BLaER1 (cell line): ENCODE measurements at regions not wholly inside any gene's neighbourhood (a gene's known extent, or its start where the extent isn't known, plus 50 kb on each side); places are given as distances from the start of the nearest gene placed in this dataset.

Source experiments
- H3K27ac ChIP-seq: shearing (Covaris generic); formaldehyde crosslinking; 2 replicates; pipeline ENCODE4 v1.8.1; 2022
- H3K27me3 ChIP-seq: shearing (Covaris generic); formaldehyde crosslinking; 2 replicates; pipeline ENCODE4 v1.8.1; 2022
- H3K36me3 ChIP-seq: shearing (Covaris generic); formaldehyde crosslinking; 2 replicates; pipeline ENCODE4 v1.8.1; 2022
- H3K4me1 ChIP-seq: shearing (Covaris generic); formaldehyde crosslinking; 2 replicates; pipeline ENCODE4 v1.8.1; 2022
- H3K4me2 ChIP-seq: shearing (Covaris generic); formaldehyde crosslinking; 2 replicates; pipeline ENCODE4 v1.8.1; 2022
- H3K4me3 ChIP-seq: shearing (Covaris generic); formaldehyde crosslinking; 2 replicates; pipeline ENCODE4 v1.8.1; 2022
- H3K9ac ChIP-seq: shearing (Covaris generic); formaldehyde crosslinking; 2 replicates; pipeline ENCODE4 v1.8.1; 2022
- H3K9me3 ChIP-seq: shearing (Covaris generic); formaldehyde crosslinking; 2 replicates; pipeline ENCODE4 v1.8.1; 2022
- H4K20me1 ChIP-seq: shearing (Covaris generic); formaldehyde crosslinking; 2 replicates; pipeline ENCODE4 v1.8.1; 2022
- Cebpa-rat ChIP-seq: shearing (Covaris generic); IDR thresholded peaks from 2 replicates; pipeline ENCODE4 v1.8.1; 2022

GRCh38 chr9:115374724-115375268 lies 256.8 kb upstream of the TNC start:
- no peaks in the 10 kb centered on the region for H3K27me3 ChIP-seq

GRCh38 chr9:115378241-115378640 lies 260.3 kb upstream of the TNC start:
- H3K4me1 ChIP-seq, result no peaks in the 10 kb centered on the region
- no peak for TF ChIP-seq Cebpa-rat
- H4K20me1 ChIP-seq, result no peaks in the 10 kb centered on the region
- no peaks in the 10 kb centered on the region for H3K36me3 ChIP-seq
- H3K27me3 ChIP-seq, result no peaks in the 10 kb centered on the region
- peaks cover 13% of the 10 kb centered on the region for H3K9me3 ChIP-seq
- H3K4me3 ChIP-seq, result no peak overlapping the region
- no peak overlapping the region for H3K9ac ChIP-seq
- no peak overlapping the region for H3K4me2 ChIP-seq
- H3K27ac ChIP-seq, result no peak overlapping the region

More at GRCh38 chr9:115374724-115375268, 256.8 kb upstream of the TNC start:
- H3K4me1 ChIP-seq, result no peaks in the 10 kb centered on the region
- no peaks in the 10 kb centered on the region for H3K36me3 ChIP-seq
- no peaks in the 10 kb centered on the region for H3K9me3 ChIP-seq
- no peak overlapping the region for H3K4me2 ChIP-seq
- no peak overlapping the region for H3K4me3 ChIP-seq
- H4K20me1 ChIP-seq, result no peaks in the 10 kb centered on the region
- TF ChIP-seq Cebpa-rat, result no peak
- H3K9ac ChIP-seq, result no peak overlapping the region
- no peak overlapping the region for H3K27ac ChIP-seq

- Histone ChIP-seq H3K27ac (no peak overlapping the region), H3K4me2 (no peak overlapping the region), H3K4me1 (no peaks in the 10 kb centered on the region), H4K20me1 (no peaks in the 10 kb centered on the region), H3K27me3 (no peaks in the 10 kb centered on the region), H3K9me3 (peaks cover 15% of the 10 kb centered on the region), H3K36me3 (no peaks in the 10 kb centered on the region), H3K9ac (no peak overlapping the region), H3K4me3 (no peak overlapping the region)
- no peak for TF ChIP-seq Cebpa-rat
Measured at GRCh38 chr9:115378758-115379157, 260.8 kb upstream of the TNC start.

- H3K9ac ChIP-seq, result no peak overlapping the region
- H3K27ac ChIP-seq, result no peak overlapping the region
- no peaks in the 10 kb centered on the region for H3K36me3 ChIP-seq
- H4K20me1 ChIP-seq, result no peaks in the 10 kb centered on the region
- H3K9me3 ChIP-seq, result peaks cover 15% of the 10 kb centered on the region
- no peak overlapping the region for H3K4me2 ChIP-seq
- H3K4me1 ChIP-seq, result no peaks in the 10 kb centered on the region
- H3K4me3 ChIP-seq, result no peak overlapping the region
- no peaks in the 10 kb centered on the region for H3K27me3 ChIP-seq
- no peak for TF ChIP-seq Cebpa-rat
Measured at GRCh38 chr9:115379719-115380118, 261.8 kb upstream of the TNC start.

- no peak overlapping the region for H3K4me3 ChIP-seq
- no peaks in the 10 kb centered on the region for H4K20me1 ChIP-seq
- no peak overlapping the region for H3K9ac ChIP-seq
- H3K36me3 ChIP-seq, result no peaks in the 10 kb centered on the region
- H3K27me3 ChIP-seq, result no peaks in the 10 kb centered on the region
- H3K4me1 ChIP-seq, result no peaks in the 10 kb centered on the region
- no peak overlapping the region for H3K4me2 ChIP-seq
- TF ChIP-seq Cebpa-rat, result no peak
- H3K9me3 ChIP-seq, result peaks cover 24% of the 10 kb centered on the region
- H3K27ac ChIP-seq, result no peak overlapping the region
Measured at GRCh38 chr9:115382865-115383264, 264.9 kb upstream of the TNC start.

- no peak for TF ChIP-seq Cebpa-rat
- Histone ChIP-seq H3K9ac (no peak overlapping the region), H3K27me3 (no peaks in the 10 kb centered on the region), H3K9me3 (peaks cover 24% of the 10 kb centered on the region), H3K4me3 (no peak overlapping the region), H4K20me1 (no peaks in the 10 kb centered on the region), H3K4me1 (no peaks in the 10 kb centered on the region), H3K36me3 (no peaks in the 10 kb centered on the region), H3K27ac (no peak overlapping the region), H3K4me2 (no peak overlapping the region)
Measured at GRCh38 chr9:115385383-115386122, 267.6 kb upstream of the TNC start.

- Histone ChIP-seq H3K9me3 (peaks cover 22% of the 10 kb centered on the region), H3K4me2 (no peak overlapping the region), H3K36me3 (no peaks in the 10 kb centered on the region), H3K27me3 (no peaks in the 10 kb centered on the region), H3K4me1 (no peaks in the 10 kb centered on the region), H4K20me1 (no peaks in the 10 kb centered on the region), H3K9ac (no peak overlapping the region), H3K4me3 (no peak overlapping the region), H3K27ac (no peak overlapping the region)
- TF ChIP-seq Cebpa-rat, result no peak
Measured at GRCh38 chr9:115386963-115387770, 269.2 kb upstream of the TNC start.

GRCh38 chr9:115391168-115391825 lies 273.3 kb upstream of the TNC start:
- Histone ChIP-seq H3K27me3 (no peaks in the 10 kb centered on the region), H3K36me3 (no peaks in the 10 kb centered on the region), H4K20me1 (no peaks in the 10 kb centered on the region), H3K9me3 (no peaks in the 10 kb centered on the region), H3K4me1 (peaks cover 20% of the 10 kb centered on the region; the same call in 1 of the 2 replicates), H3K4me3 (no peak overlapping the region), H3K27ac (no peak overlapping the region), H3K4me2 (no peak overlapping the region), H3K9ac (no peak overlapping the region)
- no peak for TF ChIP-seq Cebpa-rat

GRCh38 chr9:115393976-115394775 lies 276.2 kb upstream of the TNC start:
- no peak for TF ChIP-seq Cebpa-rat
- peaks cover 20% of the 10 kb centered on the region; the same call in 1 of the 2 replicates for H3K4me1 ChIP-seq
- no peaks in the 10 kb centered on the region for H3K9me3 ChIP-seq
- H3K4me3 ChIP-seq, result no peak overlapping the region
- no peaks in the 10 kb centered on the region for H3K36me3 ChIP-seq
- no peak overlapping the region for H3K27ac ChIP-seq
- peak overlapping the region; percentile 27 for H3K4me2 ChIP-seq
- H3K9ac ChIP-seq, result no peak overlapping the region
- no peaks in the 10 kb centered on the region for H4K20me1 ChIP-seq
- no peaks in the 10 kb centered on the region for H3K27me3 ChIP-seq
